DOHH2 (cell line): ENCODE measurements at regions not wholly inside any gene's neighbourhood (a gene's known extent, or its start where the extent isn't known, plus 50 kb on each side); places are given as distances from the start of the nearest gene placed in this dataset.

ENCODE experiments used
- H3F3A ChIP-seq: fragments of 200-600 bp; sonication (generic), shearing (Covaris generic); 2 replicates; pipeline ENCODE4 v1.6.0; 2016; ENCODE audit warnings: antibody characterized with exemption, mild to moderate bottlenecking; ENCODE audit not compliant: control insufficient read depth, insufficient read depth
- H3K27ac ChIP-seq: fragments of 200-600 bp; sonication (generic); 2 replicates; pipeline ENCODE4 v1.5.1; 2014; ENCODE audit warnings: low read depth, mild to moderate bottlenecking, low read length, moderate library complexity
- H3K27me3 ChIP-seq: fragments of 200-600 bp; sonication (generic); 2 replicates; pipeline ENCODE4 v1.6.1; 2014; ENCODE audit warnings: mild to moderate bottlenecking, low read length, mixed read lengths; ENCODE audit not compliant: control insufficient read depth
- H3K36me3 ChIP-seq: fragments of 200-600 bp; sonication (generic); 2 replicates; pipeline ENCODE4 v1.6.1; 2014; ENCODE audit warnings: mild to moderate bottlenecking, low read length, moderate library complexity, mixed read lengths; ENCODE audit not compliant: control insufficient read depth
- H3K4me1 ChIP-seq: fragments of 200-600 bp; sonication (generic); 2 replicates; pipeline ENCODE4 v1.6.1; 2014; ENCODE audit warnings: mild to moderate bottlenecking, low read length, mixed read lengths; ENCODE audit not compliant: control insufficient read depth
- H3K4me2 ChIP-seq: fragments of 200-600 bp; sonication (generic); 2 replicates; pipeline ENCODE4 v1.6.0; 2014; ENCODE audit warnings: mild to moderate bottlenecking, low read length, moderate library complexity
- H3K4me3 ChIP-seq: fragments of 200-600 bp; sonication (generic); 2 replicates; pipeline ENCODE4 v1.5.1; 2014; ENCODE audit warnings: mild to moderate bottlenecking, low read length, mixed read lengths
- H3K79me2 ChIP-seq: fragments of 200-600 bp; sonication (generic); 2 replicates; pipeline ENCODE4 v1.6.1; 2014; ENCODE audit warnings: mild to moderate bottlenecking, low read length, mixed read lengths; ENCODE audit not compliant: control insufficient read depth
- H3K9me2 ChIP-seq: fragments of 200-600 bp; sonication (generic); replicated peaks from 2 replicates; pipeline ENCODE4 v1.6.1; 2014; ENCODE audit warnings: mild to moderate bottlenecking, low read length, mixed read lengths; ENCODE audit not compliant: control insufficient read depth
- H3K9me3 ChIP-seq: fragments of 200-600 bp; sonication (generic); 2 replicates; pipeline ENCODE4 v1.6.1; 2014; ENCODE audit warnings: antibody characterized with exemption, low read length, mixed read lengths; ENCODE audit not compliant: control insufficient read depth, insufficient read depth
- H4K20me1 ChIP-seq: fragments of 200-600 bp; sonication (generic); 2 replicates; pipeline ENCODE4 v1.6.0; 2014; ENCODE audit warnings: low read depth, mild to moderate bottlenecking, antibody characterized with exemption, low read length, moderate library complexity; ENCODE audit not compliant: control insufficient read depth, insufficient read depth
- CTCF ChIP-seq: fragments of 200-600 bp; sonication (generic); IDR thresholded peaks from one replicate; pipeline ENCODE4 v1.5.1; 2014; ENCODE audit warnings: antibody characterized with exemption, mild to moderate bottlenecking, low read depth, low read length; ENCODE audit not compliant: poor library complexity, severe bottlenecking
- EZH2phosphoT487 ChIP-seq: fragments of 200-600 bp; sonication (generic); IDR thresholded peaks from 2 replicates; pipeline ENCODE4 v1.6.1; 2017; ENCODE audit warnings: borderline replicate concordance, mild to moderate bottlenecking, antibody characterized with exemption, low read length, moderate library complexity, mixed read lengths

GRCh38 chr17:14593956-14594355 lies 293.1 kb downstream of the HS3ST3B1 start:
- Histone ChIP-seq H3K9me3 (no peaks in the 10 kb centered on the region), H3K4me3 (no peak overlapping the region), H4K20me1 (no peaks in the 10 kb centered on the region), H3K4me1 (no peaks in the 10 kb centered on the region), H3K36me3 (no peaks in the 10 kb centered on the region), H3K27ac (no peak overlapping the region), H3K4me2 (no peak overlapping the region), H3K9me2 (no peaks in the 10 kb centered on the region), H3K79me2 (no peaks in the 10 kb centered on the region), H3F3A (no peaks in the 10 kb centered on the region), H3K27me3 (no peaks in the 10 kb centered on the region)
- TF ChIP-seq EZH2phosphoT487: no peak
- no peak for TF ChIP-seq CTCF

- Histone ChIP-seq H3K36me3 (no peaks in the 10 kb centered on the region), H3K4me1 (no peaks in the 10 kb centered on the region), H3F3A (no peaks in the 10 kb centered on the region), H3K79me2 (no peaks in the 10 kb centered on the region), H3K27ac (no peak overlapping the region), H4K20me1 (no peaks in the 10 kb centered on the region), H3K27me3 (no peaks in the 10 kb centered on the region), H3K9me2 (no peaks in the 10 kb centered on the region), H3K9me3 (no peaks in the 10 kb centered on the region), H3K4me2 (no peak overlapping the region), H3K4me3 (no peak overlapping the region)
- TF ChIP-seq EZH2phosphoT487 (no peak), CTCF (no peak)
These were observed 289.8 kb downstream of the HS3ST3B1 start for GRCh38 chr17:14590459-14591250.

- H3K27ac ChIP-seq: no peak overlapping the region
- no peaks in the 10 kb centered on the region for H3K79me2 ChIP-seq
- H3K9me2 ChIP-seq: no peaks in the 10 kb centered on the region
- H3K4me2 ChIP-seq: no peak overlapping the region
- no peak for TF ChIP-seq CTCF
- TF ChIP-seq EZH2phosphoT487: no peak
- H3K36me3 ChIP-seq: no peaks in the 10 kb centered on the region
- H4K20me1 ChIP-seq: no peaks in the 10 kb centered on the region
- no peaks in the 10 kb centered on the region for H3F3A ChIP-seq
- no peaks in the 10 kb centered on the region for H3K4me1 ChIP-seq
- H3K27me3 ChIP-seq: no peaks in the 10 kb centered on the region
- H3K9me3 ChIP-seq: 0 out of 2 replicates have a peak, but pooled peaks cover 3% of the 10 kb centered on the region
- H3K4me3 ChIP-seq: no peak overlapping the region
These were observed 284.2 kb downstream of the HS3ST3B1 start for GRCh38 chr17:14585099-14585498.
